K562 (cell line): ENCODE measurements at regions not wholly inside any gene's neighbourhood (a gene's known extent, or its start where the extent isn't known, plus 50 kb on each side); places are given as distances from the start of the nearest gene placed in this dataset.

Experiments
- ATAC-seq: fragments of 200-7000 bp; cut with Tn5 transposase; 3 replicates; pipeline ENCODE4 v1.9.1; 2020; ENCODE audit warnings: moderate library complexity
- BruUV-seq: library from RNA; stranded (reverse); fragments of 400-500 nt; replicated peaks from 2 replicates; lab custom pipeline; 2021; lab: Mats Ljungman, UMichigan
- CTCF ChIA-PET: fragments of 300-600 bp; formaldehyde crosslinking; extraction: SDS; loops from one replicate; lab custom pipeline; 2021; ENCODE audit warnings: low intra/inter-chr PET ratio; lab: Yijun Ruan, JAX
- POLR2A ChIA-PET: fragments of 300-600, 350-650 bp; sonication (Branson Sonifier 250); formaldehyde crosslinking; extraction: SDS; loops from one replicate; lab custom pipeline; 2021; ENCODE audit warnings: antibody characterized with exemption, inconsistent platforms; lab: Yijun Ruan, JAX
- DNase-seq, 4 experiments: peaks; one replicate each; pipeline versions ENCODE4 v3.0.0 to v3.0.0-alpha.2; 2011 to 2018; ENCODE audit warnings: low spot score in 3 of 4, mixed read lengths in 3 of 4; ENCODE audit errors: extremely low read depth in 1 of 4
- FAIRE-seq: peaks from 2 replicates; lab custom pipeline; 2011; peaks lifted over from hg19 to GRCh38; lab: Jason Lieb, UNC
- H2AFZ ChIP-seq: 2 replicates; pipeline ENCODE4 v1.6.0; 2011; ENCODE audit warnings: low read depth, low read length, control low read depth, inconsistent platforms
- H3K27ac ChIP-seq: fragments of 200-600 bp; 3 replicates; pipeline ENCODE4 v1.8.0; 2011; ENCODE audit warnings: low read depth, mild to moderate bottlenecking, control low read depth, inconsistent platforms, low read length, moderate library complexity, mixed read lengths; ENCODE audit errors: extremely low read depth
- H3K27me3 ChIP-seq, 2 experiments: fragments of 300-600 bp in 1 of 2; 2 replicates in 1 of 2; 3 replicates in 1 of 2; pipeline versions ENCODE4 v1.6.0 to v1.8.0; 2011; ENCODE audit warnings: inconsistent platforms in 2 of 2, low read length in 2 of 2, mild to moderate bottlenecking in 1 of 2, mixed read lengths in 1 of 2, moderate library complexity in 1 of 2; ENCODE audit not compliant: control insufficient read depth in 2 of 2, insufficient read depth in 2 of 2
- H3K36me3 ChIP-seq: fragments of 300-600 bp; 3 replicates; pipeline ENCODE4 v1.8.0; 2011; ENCODE audit warnings: mild to moderate bottlenecking, low read length, inconsistent platforms; ENCODE audit not compliant: control insufficient read depth, insufficient read depth
- H3K4me1 ChIP-seq, 2 experiments: fragments of 200-600 bp in 1 of 2; replicated peaks in 1 of 2; 2 replicates in 1 of 2; 3 replicates in 1 of 2; pipeline versions ENCODE4 v1.5.1 to v1.8.0; 2011; ENCODE audit warnings: inconsistent platforms in 2 of 2, low read length in 2 of 2, mild to moderate bottlenecking in 1 of 2, mixed read lengths in 1 of 2, moderate library complexity in 1 of 2; ENCODE audit not compliant: control insufficient read depth in 2 of 2, insufficient read depth in 2 of 2
- H3K4me2 ChIP-seq: 2 replicates; pipeline ENCODE4 v1.6.1; 2011; ENCODE audit warnings: low read length, control low read depth, inconsistent platforms, mixed read lengths; ENCODE audit not compliant: insufficient read depth
- H3K4me3 ChIP-seq: fragments of 200-600 bp; sonication (generic), shearing (Covaris generic); 2 replicates; pipeline ENCODE4 v1.5.1; 2016; ENCODE audit warnings: control low read depth, inconsistent platforms
- H3K79me2 ChIP-seq: fragments of 200-600 bp; 3 replicates; pipeline ENCODE4 v1.8.0; 2011; ENCODE audit warnings: low read length, inconsistent platforms; ENCODE audit not compliant: control insufficient read depth, insufficient read depth
- H3K9ac ChIP-seq, 2 experiments: 2 replicates each; pipeline versions ENCODE4 v1.6.0 to v1.6.1; 2011; ENCODE audit warnings: low read depth in 2 of 2, low read length in 2 of 2, control low read depth in 1 of 2, inconsistent platforms in 1 of 2, mild to moderate bottlenecking in 1 of 2, mixed read lengths in 1 of 2; ENCODE audit not compliant: insufficient read depth in 1 of 2
- H3K9me1 ChIP-seq: one replicate; pipeline ENCODE4 v1.6.0; 2011; ENCODE audit warnings: inconsistent platforms, mild to moderate bottlenecking, low read length, moderate library complexity; ENCODE audit not compliant: control insufficient read depth, insufficient read depth
- H3K9me3 ChIP-seq: replicated peaks from 2 replicates; pipeline ENCODE4 v1.5.1; 2011; ENCODE audit warnings: low read depth, low read length, inconsistent platforms; ENCODE audit not compliant: control insufficient read depth, insufficient read depth
- H4K20me1 ChIP-seq: replicated peaks from 2 replicates; pipeline ENCODE4 v1.6.1; 2011; ENCODE audit warnings: low read length, inconsistent platforms, mixed read lengths; ENCODE audit not compliant: control insufficient read depth, insufficient read depth
- ARHGAP35 ChIP-seq: fragments of 450-650 bp; IDR thresholded peaks from 2 replicates; pipeline ENCODE4 v1.6.1; 2018; ENCODE audit not compliant: partially characterized antibody
- C11orf30 ChIP-seq: fragments of 450-650 bp; IDR thresholded peaks from 2 replicates; pipeline ENCODE4 v1.6.1; 2016; ENCODE audit warnings: low read depth, mild to moderate bottlenecking
- EP400 ChIP-seq: fragments of 450-650 bp; IDR thresholded peaks from 2 replicates; pipeline ENCODE4 v1.6.1; 2017; ENCODE audit warnings: antibody characterized with exemption, mild to moderate bottlenecking, moderate library complexity
- FOXJ3 ChIP-seq: sonication (generic); formaldehyde crosslinking; IDR thresholded peaks from 2 replicates; pipeline ENCODE4 v1.4.0; 2020; ENCODE audit warnings: mild to moderate bottlenecking, missing genetic modification reagents
- HMG20A ChIP-seq: fragments of 450-650 bp; formaldehyde crosslinking; conservative IDR thresholded peaks from 2 replicates; pipeline ENCODE4 v1.4.0; 2020; ENCODE audit warnings: mild to moderate bottlenecking, mixed read lengths
- SIRT6 ChIP-seq: IDR thresholded peaks from one replicate; pipeline ENCODE4 v1.6.1; 2012; ENCODE audit warnings: low read depth, mild to moderate bottlenecking, control low read depth, inconsistent platforms, low read length, moderate library complexity
- TBL1XR1 ChIP-seq, 2 experiments: IDR thresholded peaks; 2 replicates each; pipeline ENCODE4 v1.6.1; 2012; ENCODE audit warnings: improper control_type of control experiment in 2 of 2, low read length in 2 of 2, mild to moderate bottlenecking in 1 of 2
- VEZF1 ChIP-seq: fragments of 200-800 bp; sonication (Bioruptor generic); IDR thresholded peaks from 2 replicates; pipeline ENCODE4 v1.6.1; 2017; ENCODE audit warnings: missing genetic modification characterization, missing compliant biosample characterization
- ZNF311 ChIP-seq: fragments of 250-450 bp; sonication (Bioruptor Pico); IDR thresholded peaks from 2 replicates; pipeline ENCODE4 v1.4.0; 2020; ENCODE audit warnings: mild to moderate bottlenecking, moderate library complexity
- in situ Hi-C: fragments of 300-500 bp; cut with MboI; formaldehyde crosslinking; loops from 4 replicates; pipeline ENCODE4 v1.15.0; 2018; ENCODE audit warnings: inconsistent platforms, mixed read lengths
- intact Hi-C: fragments of 100-400 bp; cut with micrococcal nuclease; formaldehyde crosslinking; loops from 2 replicates; pipeline ENCODE4 v1.14.2; 2022

- TF ChIP-seq C11orf30 (no peak), ARHGAP35 (no peak)
Observed at GRCh38 chr2:75862547-75862946, 151.8 kb upstream of the GCFC2 start (continued).

- no peaks in the 10 kb centered on the region for H3K9me3 ChIP-seq
- ChIA-PET POLR2A (no interaction called here), CTCF (no interaction called here)
- H3K9ac ChIP-seq = no peak overlapping the region
- ATAC-seq (no peak), FAIRE-seq (no peak), DNase-seq (no peak)
- no peak overlapping the region for H3K4me2 ChIP-seq
- H4K20me1 ChIP-seq = no peaks in the 10 kb centered on the region
- no peak overlapping the region for H2AFZ ChIP-seq
- in situ Hi-C loops (no loop called here), intact Hi-C loops (no loop called here)
- no peaks in the 10 kb centered on the region; a peak in 1 of 5 replicates for H3K27me3 ChIP-seq
- H3K79me2 ChIP-seq = no peaks in the 10 kb centered on the region
- no peak for TF ChIP-seq HMG20A (CRISPR knock-in tag)
- no peak for TF ChIP-seq ZNF311
- no peak for TF ChIP-seq FOXJ3 (CRISPR knock-in tag)
- TF ChIP-seq EP400 = no peak
- TF ChIP-seq TBL1XR1 (IDR thresholded peaks at IDR 0.05; ENCODE audit: low read length in 2 of 2) = no peak
- no peak for TF ChIP-seq SIRT6
- no peak for TF ChIP-seq VEZF1 (CRISPR knock-in tag)
- no peaks in the 10 kb centered on the region for H3K36me3 ChIP-seq
- no peak overlapping the region for H3K4me3 ChIP-seq
- BruUV-seq = no TSS peak
- no peaks in the 10 kb centered on the region for H3K9me1 ChIP-seq
- no peak overlapping the region for H3K27ac ChIP-seq
- no peaks in the 10 kb centered on the region for H3K4me1 ChIP-seq
Observed at GRCh38 chr2:75853436-75853835, 142.7 kb upstream of the GCFC2 start.
